HG03039 (cell line): ENCODE measurements at regions not wholly inside any gene's neighbourhood (a gene's known extent, or its start where the extent isn't known, plus 50 kb on each side); places are given as distances from the start of the nearest gene placed in this dataset.
A peak's percentile ranks its signal among the peaks of the same experiment; 100 is the strongest.
"Not testable (repeated sequence)": the region's sequence is repeated elsewhere in the genome, so short reads cannot be mapped to it uniquely, and the experiment has no call there.

Experiments used
- ATAC-seq: cut with Tn5 transposase; IDR thresholded peaks from one replicate; pipeline ENCODE4 v1.9.1; 2021; ENCODE audit warnings: mild to moderate bottlenecking, moderate library complexity; ENCODE audit not compliant: unreplicated experiment

DNA sequence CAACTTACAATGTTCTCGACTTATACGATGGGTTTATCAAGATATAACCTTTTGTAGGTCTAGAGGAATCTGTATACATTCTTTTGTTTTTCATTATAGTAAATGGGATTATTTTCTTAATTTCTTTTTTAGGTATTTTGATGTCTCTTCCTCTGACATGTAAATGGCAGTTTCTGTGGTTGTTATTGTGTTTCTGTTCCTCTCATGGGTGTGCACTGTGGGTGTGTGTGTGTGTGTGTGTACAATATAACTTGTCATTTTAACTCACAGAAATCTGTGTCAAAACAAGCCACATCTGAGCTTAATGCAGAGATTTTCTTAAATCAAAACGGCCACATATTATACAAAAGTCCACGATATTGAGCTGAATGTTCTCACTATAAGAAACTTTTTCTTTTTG, 1300.8 kb upstream of the B3GALT2 start:
- ATAC-seq = no peak

DNA sequence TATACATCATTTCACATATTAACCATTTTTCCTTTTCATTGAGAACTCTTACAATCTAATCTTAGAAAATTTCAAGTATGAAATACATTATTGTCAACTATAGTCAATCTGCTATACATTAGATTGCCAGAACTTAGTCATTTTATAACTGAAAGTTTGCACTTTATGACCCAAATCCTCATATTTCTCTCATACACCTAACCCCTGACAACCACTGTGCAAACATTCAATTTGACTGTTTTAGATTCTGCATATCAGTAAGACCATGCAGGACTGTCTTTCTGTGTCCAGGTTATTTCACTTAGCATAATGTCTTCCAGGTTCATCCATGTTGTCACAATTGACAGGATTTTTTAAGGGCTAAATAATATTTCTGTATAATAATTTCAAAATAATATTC, 1299.0 kb upstream of the B3GALT2 start:
- ATAC-seq = no peak

DNA sequence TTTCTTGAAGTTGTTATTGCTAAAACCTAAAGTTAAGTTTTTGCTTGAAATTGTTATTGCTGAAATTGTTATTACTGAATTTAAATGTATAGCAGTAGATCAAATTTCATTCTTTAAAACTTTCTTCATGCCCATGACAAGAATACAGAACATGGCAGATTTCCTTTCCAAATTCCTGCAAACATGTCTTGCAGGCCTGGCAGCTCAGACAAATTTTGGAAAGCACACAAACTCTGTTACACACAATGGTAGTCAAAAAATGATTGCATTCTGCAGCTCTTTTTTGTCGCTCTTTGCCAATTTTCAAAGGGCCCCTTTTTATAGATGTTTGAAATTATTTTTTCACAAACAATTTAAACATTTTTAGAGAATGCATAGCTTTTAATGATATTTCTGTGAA, 1292.3 kb upstream of the B3GALT2 start:
- ATAC-seq = no peak

DNA sequence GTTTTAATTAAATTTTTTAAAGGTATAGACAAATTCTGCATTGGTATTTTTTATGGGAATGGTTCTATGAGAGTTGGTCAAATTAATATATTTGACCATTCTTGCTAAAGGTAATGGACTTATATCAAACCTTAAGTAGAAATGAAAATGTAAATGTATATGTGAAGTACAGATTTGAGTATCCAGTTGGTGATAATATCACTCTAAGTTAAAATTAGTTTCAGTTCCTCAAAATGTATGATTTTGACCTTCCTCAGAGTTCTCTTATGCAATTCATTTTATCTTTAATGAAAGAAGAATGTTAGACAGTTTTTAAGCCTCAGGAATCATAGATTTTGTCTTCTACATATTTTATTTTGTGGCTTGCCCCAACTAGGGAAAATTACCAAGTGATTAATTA, 1291.5 kb upstream of the B3GALT2 start:
- peak; percentile 78 for ATAC-seq

DNA sequence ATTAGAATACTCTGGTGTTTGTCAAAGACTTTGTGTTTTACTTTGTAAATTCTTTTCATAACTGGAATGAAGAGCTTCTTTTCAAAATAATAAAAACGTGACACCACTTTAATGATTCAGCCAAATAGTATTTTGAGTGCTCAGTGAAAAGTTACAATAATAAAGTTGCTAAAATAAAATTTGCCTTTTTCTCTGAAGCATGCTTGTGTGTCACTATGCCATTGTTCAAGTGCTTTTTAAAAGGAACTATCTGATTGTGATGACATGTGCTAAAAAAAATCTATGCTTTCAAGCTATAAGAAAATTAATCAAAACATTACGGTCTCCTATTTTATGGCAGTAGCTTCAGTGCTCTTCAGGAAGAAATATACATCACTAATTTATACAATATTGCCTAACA, 1290.5 kb upstream of the B3GALT2 start:
- ATAC-seq = no peak

DNA sequence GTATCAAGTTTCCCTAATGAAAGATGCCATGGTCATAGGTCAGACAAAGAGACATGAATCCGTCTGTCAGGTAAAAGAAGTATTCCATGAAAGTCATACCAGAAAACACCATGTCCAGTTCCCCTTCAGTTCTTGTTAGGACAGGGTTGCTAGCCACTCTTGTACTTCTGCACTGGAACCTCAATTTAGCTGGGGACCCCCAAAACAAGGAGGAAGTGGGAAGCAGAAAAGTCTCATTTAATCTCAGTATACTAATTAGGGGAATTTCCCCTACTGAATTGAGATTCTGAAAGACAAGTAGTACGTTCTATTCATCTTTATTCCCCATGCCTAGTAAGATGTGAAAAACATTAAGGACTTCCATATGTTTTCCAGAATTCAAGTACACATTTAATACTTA, 1289.9 kb upstream of the B3GALT2 start:
- ATAC-seq = no peak

DNA sequence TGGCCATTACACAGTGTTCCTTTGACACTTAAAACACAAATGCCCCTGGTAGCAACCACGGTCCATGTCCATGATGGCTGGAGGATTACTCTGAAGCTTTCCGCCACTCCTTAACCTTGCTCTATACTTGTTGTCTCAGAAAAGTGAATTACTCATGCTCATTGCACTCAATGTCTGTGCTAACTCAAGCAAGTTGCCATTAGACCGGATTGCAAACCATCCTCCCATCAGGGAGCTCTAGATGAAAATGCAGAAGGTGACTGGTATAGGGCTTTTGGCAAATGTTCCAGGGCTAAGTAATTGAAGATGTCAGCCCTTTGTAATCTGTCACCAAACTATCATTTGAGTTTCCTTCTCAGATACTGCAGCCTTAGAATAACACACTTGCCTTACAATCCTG, 1288.3 kb upstream of the B3GALT2 start:
- no peak for ATAC-seq

DNA sequence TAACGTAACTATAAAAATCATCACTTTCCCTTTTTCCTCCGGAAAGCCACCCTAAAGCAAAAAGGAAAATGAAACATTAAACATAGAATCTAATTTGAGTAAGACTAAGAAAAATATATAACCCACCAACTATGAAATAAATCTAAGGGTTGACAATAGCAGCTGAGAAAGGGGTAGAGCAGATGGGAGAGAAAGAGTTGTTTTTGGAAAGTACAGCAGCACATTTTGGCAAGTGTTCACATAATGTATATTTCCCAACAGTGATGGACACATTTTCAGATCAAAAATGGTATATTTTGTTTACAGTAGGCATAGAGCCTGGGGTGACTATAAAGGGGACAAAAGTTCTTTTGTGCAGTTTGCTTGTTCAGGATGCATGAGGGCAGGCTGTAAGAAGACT, 1287.4 kb upstream of the B3GALT2 start:
- no peak for ATAC-seq

DNA sequence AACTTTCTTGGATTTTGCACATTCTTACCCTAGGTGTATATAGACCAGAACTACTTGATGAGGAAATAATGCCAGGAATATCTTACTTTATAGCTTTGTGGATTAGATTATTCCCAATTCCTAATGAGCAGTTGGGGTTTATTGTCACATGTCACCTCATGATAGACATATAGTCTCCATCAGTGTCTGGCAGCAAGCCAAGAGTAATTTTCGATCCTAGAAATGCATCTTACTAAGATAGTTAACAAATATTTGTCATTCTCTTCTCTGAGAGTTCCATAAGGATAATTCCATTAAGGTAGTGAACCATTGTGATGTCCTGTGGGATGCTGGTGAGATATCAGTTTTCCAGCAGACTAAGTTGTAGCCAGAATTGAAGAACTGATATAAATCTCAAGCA, 1282.9 kb upstream of the B3GALT2 start:
- ATAC-seq = no peak

DNA sequence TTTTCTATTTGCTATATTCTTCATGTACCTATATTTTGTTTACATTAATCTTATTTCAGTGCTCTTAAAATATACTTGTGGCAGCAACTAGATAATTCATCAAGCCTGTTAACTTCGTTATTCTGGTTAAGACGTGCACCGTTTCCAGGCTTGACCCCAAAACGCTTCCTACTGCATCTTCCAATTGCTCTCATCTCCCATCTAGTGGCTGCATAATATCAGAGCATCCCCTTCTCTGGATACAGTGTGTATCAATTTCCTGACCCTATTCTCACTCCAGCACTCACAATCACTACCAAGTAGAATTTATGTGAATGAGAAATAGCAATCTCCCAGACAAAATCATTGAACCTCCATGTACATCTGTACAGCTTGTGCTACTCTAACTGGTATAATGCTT, 1280.3 kb upstream of the B3GALT2 start:
- ATAC-seq = no peak

DNA sequence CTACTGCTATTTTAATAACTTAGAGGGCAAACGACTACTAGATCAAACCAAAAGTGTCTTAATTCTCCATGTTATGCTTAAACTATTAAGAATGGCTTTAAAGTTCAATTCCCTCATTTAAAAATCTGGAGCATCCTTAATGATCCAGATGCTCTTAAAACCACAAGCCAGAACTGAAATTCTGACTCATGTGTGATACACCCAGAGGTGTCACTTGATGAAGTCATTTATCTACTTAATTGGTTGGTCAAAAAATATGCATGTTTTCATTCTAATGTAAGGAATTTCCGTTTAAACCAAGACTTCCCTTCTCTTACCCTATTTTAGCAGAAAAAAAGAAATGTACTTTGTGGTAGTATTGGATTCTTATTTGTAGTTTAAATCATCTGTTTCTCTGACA, 1261.2 kb upstream of the B3GALT2 start:
- ATAC-seq = no peak

DNA sequence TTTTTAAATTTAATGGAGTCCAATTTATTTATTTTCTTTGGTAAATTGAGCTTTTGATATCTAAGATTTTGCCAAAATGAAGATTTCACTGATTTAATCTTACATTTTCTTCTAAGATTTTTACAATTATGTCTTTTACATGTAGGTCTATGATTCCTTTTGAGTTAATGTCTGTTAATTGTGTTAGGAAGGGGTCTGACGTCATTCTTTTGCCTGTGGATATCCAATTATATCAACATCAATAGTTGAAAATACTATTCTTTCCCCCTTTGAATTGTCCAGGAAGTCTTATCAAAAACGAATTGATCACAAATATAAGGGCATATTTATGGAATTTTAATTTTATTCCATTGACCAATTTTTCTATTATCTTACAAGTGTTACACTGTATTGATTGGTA, 1258.8 kb upstream of the B3GALT2 start:
- ATAC-seq = no peak

DNA sequence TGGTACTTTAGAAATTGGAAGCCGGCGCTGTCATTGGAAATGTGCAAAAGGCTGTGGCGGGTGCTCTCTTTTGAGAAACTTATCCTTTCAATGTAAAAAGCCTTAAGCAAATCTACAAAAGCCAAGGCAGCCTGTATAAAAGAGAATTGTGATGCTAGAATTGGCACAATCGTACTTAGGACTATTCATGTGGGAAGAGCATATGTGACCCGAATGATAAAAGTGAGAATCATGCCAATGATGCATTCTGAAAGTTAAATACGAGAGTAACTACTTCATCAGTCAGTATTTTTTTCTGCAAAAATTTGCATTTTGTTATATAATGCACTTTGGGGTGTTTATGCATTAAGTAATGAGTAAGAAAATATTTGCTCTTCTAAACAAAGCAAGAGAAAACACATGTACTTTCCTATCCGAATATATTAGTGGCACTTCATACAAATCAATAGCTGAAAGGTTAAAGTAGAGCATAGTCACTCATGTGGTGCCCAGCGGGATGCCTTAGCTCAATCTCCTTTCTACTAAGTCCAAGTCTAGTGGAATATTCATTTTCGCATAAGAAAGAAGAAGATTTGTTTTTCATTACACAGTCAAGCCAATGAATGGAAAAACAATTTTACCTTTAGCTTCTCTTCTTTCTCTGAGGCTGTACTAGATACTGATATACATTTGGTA, 1256.6 kb upstream of the B3GALT2 start:
- ATAC-seq = no peak

DNA sequence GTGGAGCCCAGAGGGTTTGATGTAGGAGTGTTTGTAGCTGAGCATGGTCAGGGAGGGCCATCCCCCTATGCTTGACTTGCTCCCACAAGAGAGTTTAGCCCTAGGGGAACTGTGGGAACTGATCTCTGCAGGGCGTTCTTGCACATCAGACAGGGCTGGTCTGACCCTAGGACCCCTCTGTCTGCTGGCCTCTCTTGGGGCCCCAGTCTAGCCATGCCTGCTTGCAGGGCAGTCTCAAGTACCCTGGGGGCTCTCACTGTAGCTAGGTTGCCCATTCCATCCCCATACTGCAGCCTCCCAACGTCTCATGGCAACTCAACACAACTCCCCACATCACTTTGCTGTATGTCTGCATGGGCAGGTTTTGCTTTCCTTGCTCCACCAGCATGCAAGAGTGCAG, 1250.7 kb upstream of the B3GALT2 start:
- ATAC-seq = no peak

DNA sequence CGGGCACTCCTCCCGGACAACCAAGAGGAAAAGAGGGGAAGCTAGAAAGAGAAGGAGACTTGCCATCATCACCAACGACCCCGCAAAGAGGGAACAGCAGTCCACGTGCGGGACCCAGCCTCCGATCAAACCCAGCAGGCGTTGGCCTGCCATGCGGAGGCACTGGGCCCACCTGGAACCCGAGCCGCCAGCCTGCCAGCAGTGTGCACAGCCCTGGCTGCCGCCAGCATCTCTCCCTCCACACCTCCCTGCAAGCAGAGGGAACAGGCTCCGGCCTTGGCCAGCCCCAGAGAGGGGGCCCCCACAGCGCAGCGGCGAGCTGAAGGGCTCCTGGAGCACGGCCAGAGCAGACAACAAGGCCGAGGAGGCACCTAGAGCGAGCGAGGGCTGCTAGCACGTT, 1244.7 kb upstream of the B3GALT2 start:
- ATAC-seq = no peak

DNA sequence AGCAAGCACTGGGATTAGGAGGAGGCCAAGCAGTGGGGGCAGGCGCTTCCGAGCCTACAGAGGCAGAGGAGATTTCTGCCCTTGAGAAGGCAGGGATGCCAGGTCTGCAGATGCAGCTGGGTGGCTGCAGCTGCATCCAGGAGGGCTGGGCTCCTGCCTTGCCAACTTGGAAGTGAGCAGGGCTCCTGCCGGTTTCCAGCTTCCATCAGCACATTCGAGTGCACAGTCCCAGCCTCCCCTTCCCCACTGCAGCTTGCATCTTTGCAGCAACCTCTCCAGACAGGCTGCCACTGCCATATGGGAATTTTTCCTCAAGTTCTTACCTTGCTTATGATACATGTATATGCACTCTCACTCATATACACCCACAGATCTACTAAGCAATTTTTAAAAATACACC, 1234.3 kb upstream of the B3GALT2 start:
- no peak for ATAC-seq

DNA sequence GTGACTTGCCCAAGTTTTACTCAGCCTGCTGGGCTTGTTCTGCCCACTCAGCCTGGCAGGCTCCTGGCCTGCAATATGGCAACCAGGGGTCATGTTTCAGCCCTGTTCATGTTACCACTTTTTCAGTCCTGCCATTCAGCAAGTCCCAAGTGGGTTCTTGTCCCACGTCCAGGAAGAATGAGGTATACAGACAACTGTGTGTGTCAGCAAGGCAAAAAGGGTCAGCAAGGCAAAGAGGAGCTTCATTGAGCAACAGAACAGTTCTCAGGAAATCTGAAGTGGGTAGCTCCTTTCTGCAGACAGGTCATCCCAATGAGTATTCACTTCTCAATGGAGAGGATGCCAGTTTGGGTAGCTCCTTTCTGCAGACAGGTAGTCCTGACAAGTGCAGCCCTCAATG, 1233.3 kb upstream of the B3GALT2 start:
- ATAC-seq = no peak

DNA sequence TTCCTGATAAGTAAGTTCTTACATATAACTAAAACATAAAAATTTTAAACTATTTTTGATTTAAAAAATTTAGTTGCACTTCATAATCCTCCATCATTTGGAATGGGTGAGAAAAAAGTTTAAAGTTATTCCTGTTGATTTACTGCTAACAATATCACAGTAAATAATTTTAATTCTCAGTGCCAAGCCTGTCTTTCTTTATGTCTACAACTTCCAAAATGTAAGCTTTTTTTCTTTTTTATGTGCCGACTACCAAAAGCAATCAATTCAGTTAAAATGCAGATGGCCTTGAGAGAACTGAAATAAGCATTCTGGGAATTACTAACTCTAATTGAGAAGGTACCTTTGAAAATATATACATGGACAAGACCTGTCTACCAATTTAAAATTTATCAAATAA, 1224.3 kb upstream of the B3GALT2 start:
- ATAC-seq = no peak

DNA sequence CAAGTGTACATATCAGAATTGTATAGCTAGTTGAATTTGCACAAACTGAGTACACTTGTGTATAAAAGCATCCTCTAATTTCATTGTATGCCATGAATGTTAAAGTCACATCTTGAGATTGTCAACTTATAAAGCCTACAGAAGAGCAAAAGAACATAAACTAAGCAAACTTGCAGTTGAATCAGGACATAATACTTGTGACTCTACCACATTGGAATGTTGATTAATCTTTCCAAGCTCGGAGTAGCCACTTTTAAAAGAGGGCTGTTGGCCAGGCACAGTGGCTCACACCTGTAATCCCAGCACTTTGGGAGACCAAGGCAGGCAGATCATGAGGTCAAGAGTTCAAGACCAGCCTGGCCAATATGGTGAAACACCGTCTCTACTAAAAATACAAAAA, 1220.8 kb upstream of the B3GALT2 start:
- not testable (repeated sequence) for ATAC-seq

DNA sequence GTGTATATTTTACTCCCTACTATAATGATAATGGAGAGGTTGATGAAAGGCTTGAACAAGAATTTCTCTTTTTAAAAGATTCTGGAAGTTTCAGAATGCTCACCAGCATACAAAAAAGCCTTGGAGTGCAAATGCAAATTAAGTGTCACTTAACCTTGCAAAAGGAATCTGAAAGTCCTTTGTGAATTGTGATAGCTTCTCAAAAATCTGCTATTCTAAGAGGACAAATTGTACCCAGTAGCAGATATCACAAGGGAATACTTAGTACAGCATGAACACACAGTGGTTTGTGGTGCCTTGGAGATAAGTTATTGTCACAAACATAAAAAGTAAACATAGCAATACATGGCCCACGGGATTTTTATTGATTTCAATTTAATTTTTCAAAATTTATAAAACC, 1208.3 kb upstream of the B3GALT2 start:
- no peak for ATAC-seq

DNA sequence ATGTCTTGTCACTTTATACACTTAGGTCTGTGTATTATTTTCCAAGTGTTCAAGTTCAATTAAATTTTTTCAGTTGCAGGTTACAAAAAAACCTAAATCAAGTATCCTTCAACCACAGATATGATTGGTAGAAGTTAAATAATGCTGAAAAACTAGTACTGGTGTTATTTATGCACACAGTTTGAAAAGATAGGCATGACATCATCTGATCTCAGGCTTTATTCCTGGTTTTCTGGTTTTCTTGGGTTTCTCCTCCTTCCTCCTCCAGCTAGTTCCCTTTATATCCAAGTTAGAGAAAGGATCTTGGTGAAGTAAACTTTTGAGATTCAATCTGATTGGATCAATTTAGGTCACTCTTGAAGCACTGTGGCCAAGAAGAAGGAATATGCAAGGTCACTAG, 1201.1 kb upstream of the B3GALT2 start:
- no peak for ATAC-seq

DNA sequence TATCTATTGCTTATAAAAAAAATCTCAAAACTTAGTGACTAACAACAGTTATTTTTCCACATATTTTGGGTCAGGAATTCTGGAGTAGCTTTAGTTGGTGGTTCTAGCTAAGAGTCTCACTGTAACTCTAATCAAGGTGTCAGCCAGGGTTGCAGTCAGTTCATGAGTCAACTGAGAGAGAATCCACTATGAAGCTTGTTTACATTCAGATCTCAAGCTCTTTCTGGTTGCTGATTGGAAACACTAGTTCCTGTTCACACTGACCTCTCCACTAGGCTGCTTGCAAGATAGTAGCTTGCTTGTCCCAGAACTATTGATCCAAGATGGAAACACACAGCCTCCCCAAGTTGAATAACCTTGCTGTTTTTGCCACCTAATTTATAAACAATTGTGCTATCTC, 1192.1 kb upstream of the B3GALT2 start:
- ATAC-seq = no peak

DNA sequence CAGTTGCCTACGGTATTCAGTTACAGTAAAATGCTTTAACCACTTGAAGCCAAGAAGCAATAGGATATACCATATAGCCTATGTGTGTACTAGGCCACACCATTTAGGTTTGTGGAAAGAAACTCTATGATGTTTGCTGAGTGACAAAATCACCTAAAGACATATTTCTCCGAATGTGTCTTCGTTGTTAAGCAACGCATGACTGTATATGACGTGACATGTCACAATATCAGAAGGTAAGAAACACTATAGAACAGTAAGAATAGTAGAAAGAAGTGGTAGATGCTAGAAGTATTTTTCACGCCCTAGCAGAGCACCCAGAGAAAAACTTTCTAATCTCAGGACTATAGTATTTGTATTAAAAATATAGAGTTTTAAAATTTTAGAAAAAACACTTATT, 1188.2 kb upstream of the B3GALT2 start:
- ATAC-seq = no peak

DNA sequence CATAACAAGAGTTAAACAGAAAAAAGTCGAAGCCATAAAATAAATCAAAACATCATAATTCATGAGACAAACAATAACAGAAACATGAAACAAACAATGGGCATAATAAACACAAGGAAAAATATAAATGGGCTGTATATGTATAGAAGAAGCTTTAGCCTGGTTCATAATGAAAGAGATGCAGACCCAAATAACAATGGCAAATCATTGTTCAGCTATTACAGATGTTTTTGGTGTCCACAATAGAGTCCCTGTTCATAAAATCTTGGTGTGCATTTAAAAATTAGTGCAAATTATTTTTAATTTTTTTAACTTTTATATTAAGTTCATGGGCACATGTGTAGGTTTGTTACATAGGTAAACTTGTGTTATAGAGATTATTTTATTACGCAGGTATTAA, 1185.9 kb upstream of the B3GALT2 start:
- ATAC-seq = no peak
